K562 (cell line): ENCODE measurements at regions not wholly inside any gene's neighbourhood (a gene's known extent, or its start where the extent isn't known, plus 50 kb on each side); places are given as distances from the start of the nearest gene placed in this dataset.

Experiments used
- ATAC-seq: fragments of 200-7000 bp; cut with Tn5 transposase; 3 replicates; pipeline ENCODE4 v1.9.1; 2020; ENCODE audit warnings: moderate library complexity
- BruUV-seq: library from RNA; stranded (reverse); fragments of 400-500 nt; replicated peaks from 2 replicates; lab custom pipeline; 2021; lab: Mats Ljungman, UMichigan
- CTCF ChIA-PET: fragments of 300-600 bp; formaldehyde crosslinking; extraction: SDS; loops from one replicate; lab custom pipeline; 2021; ENCODE audit warnings: low intra/inter-chr PET ratio; lab: Yijun Ruan, JAX
- POLR2A ChIA-PET: fragments of 300-600, 350-650 bp; sonication (Branson Sonifier 250); formaldehyde crosslinking; extraction: SDS; loops from one replicate; lab custom pipeline; 2021; ENCODE audit warnings: antibody characterized with exemption, inconsistent platforms; lab: Yijun Ruan, JAX
- DNase-seq, 4 experiments: peaks; one replicate each; pipeline versions ENCODE4 v3.0.0 to v3.0.0-alpha.2; 2011 to 2018; ENCODE audit warnings: low spot score in 3 of 4, mixed read lengths in 3 of 4; ENCODE audit errors: extremely low read depth in 1 of 4
- FAIRE-seq: peaks from 2 replicates; lab custom pipeline; 2011; peaks lifted over from hg19 to GRCh38; lab: Jason Lieb, UNC
- H2AFZ ChIP-seq: 2 replicates; pipeline ENCODE4 v1.6.0; 2011; ENCODE audit warnings: low read depth, low read length, control low read depth, inconsistent platforms
- H3K27ac ChIP-seq: fragments of 200-600 bp; 3 replicates; pipeline ENCODE4 v1.8.0; 2011; ENCODE audit warnings: low read depth, mild to moderate bottlenecking, control low read depth, inconsistent platforms, low read length, moderate library complexity, mixed read lengths; ENCODE audit errors: extremely low read depth
- H3K27me3 ChIP-seq, 2 experiments: fragments of 300-600 bp in 1 of 2; 2 replicates in 1 of 2; 3 replicates in 1 of 2; pipeline versions ENCODE4 v1.6.0 to v1.8.0; 2011; ENCODE audit warnings: inconsistent platforms in 2 of 2, low read length in 2 of 2, mild to moderate bottlenecking in 1 of 2, mixed read lengths in 1 of 2, moderate library complexity in 1 of 2; ENCODE audit not compliant: control insufficient read depth in 2 of 2, insufficient read depth in 2 of 2
- H3K36me3 ChIP-seq: fragments of 300-600 bp; 3 replicates; pipeline ENCODE4 v1.8.0; 2011; ENCODE audit warnings: mild to moderate bottlenecking, low read length, inconsistent platforms; ENCODE audit not compliant: control insufficient read depth, insufficient read depth
- H3K4me1 ChIP-seq, 2 experiments: fragments of 200-600 bp in 1 of 2; replicated peaks in 1 of 2; 2 replicates in 1 of 2; 3 replicates in 1 of 2; pipeline versions ENCODE4 v1.5.1 to v1.8.0; 2011; ENCODE audit warnings: inconsistent platforms in 2 of 2, low read length in 2 of 2, mild to moderate bottlenecking in 1 of 2, mixed read lengths in 1 of 2, moderate library complexity in 1 of 2; ENCODE audit not compliant: control insufficient read depth in 2 of 2, insufficient read depth in 2 of 2
- H3K4me2 ChIP-seq: 2 replicates; pipeline ENCODE4 v1.6.1; 2011; ENCODE audit warnings: low read length, control low read depth, inconsistent platforms, mixed read lengths; ENCODE audit not compliant: insufficient read depth
- H3K4me3 ChIP-seq: fragments of 200-600 bp; sonication (generic), shearing (Covaris generic); 2 replicates; pipeline ENCODE4 v1.5.1; 2016; ENCODE audit warnings: control low read depth, inconsistent platforms
- H3K79me2 ChIP-seq: fragments of 200-600 bp; 3 replicates; pipeline ENCODE4 v1.8.0; 2011; ENCODE audit warnings: low read length, inconsistent platforms; ENCODE audit not compliant: control insufficient read depth, insufficient read depth
- H3K9ac ChIP-seq, 2 experiments: 2 replicates each; pipeline versions ENCODE4 v1.6.0 to v1.6.1; 2011; ENCODE audit warnings: low read depth in 2 of 2, low read length in 2 of 2, control low read depth in 1 of 2, inconsistent platforms in 1 of 2, mild to moderate bottlenecking in 1 of 2, mixed read lengths in 1 of 2; ENCODE audit not compliant: insufficient read depth in 1 of 2
- H3K9me1 ChIP-seq: one replicate; pipeline ENCODE4 v1.6.0; 2011; ENCODE audit warnings: inconsistent platforms, mild to moderate bottlenecking, low read length, moderate library complexity; ENCODE audit not compliant: control insufficient read depth, insufficient read depth
- H3K9me3 ChIP-seq: replicated peaks from 2 replicates; pipeline ENCODE4 v1.5.1; 2011; ENCODE audit warnings: low read depth, low read length, inconsistent platforms; ENCODE audit not compliant: control insufficient read depth, insufficient read depth
- H4K20me1 ChIP-seq: replicated peaks from 2 replicates; pipeline ENCODE4 v1.6.1; 2011; ENCODE audit warnings: low read length, inconsistent platforms, mixed read lengths; ENCODE audit not compliant: control insufficient read depth, insufficient read depth
- ASH1L ChIP-seq: fragments of 450-650 bp; IDR thresholded peaks from 2 replicates; pipeline ENCODE4 v1.6.1; 2018; ENCODE audit warnings: borderline replicate concordance, mild to moderate bottlenecking, low read depth; ENCODE audit not compliant: partially characterized antibody
- BMI1 ChIP-seq: fragments of 150-350 bp; IDR thresholded peaks from 2 replicates; pipeline ENCODE4 v1.6.1; 2014; ENCODE audit warnings: low read length
- BRCA1 ChIP-seq, 2 experiments: fragments of 450-650 bp in 1 of 2; sonication (generic) in 1 of 2; formaldehyde crosslinking in 1 of 2; IDR thresholded peaks; 2 replicates each; pipeline versions ENCODE4 v1.5.0 to v1.6.1; 2017 to 2020; ENCODE audit warnings: mild to moderate bottlenecking in 1 of 2, missing genetic modification reagents in 1 of 2
- DDX20 ChIP-seq: fragments of 450-650 bp; IDR thresholded peaks from 2 replicates; pipeline ENCODE4 v1.6.1; 2016; ENCODE audit warnings: missing genetic modification characterization, low read depth, mild to moderate bottlenecking, missing compliant biosample characterization, moderate library complexity
- FOXM1 ChIP-seq, 2 experiments: fragments of 450-650 bp in 1 of 2; sonication (generic) in 1 of 2; formaldehyde crosslinking in 1 of 2; IDR thresholded peaks; 2 replicates each; pipeline versions ENCODE4 v1.6.1 to v1.9.0; 2017 to 2022; ENCODE audit warnings: low read depth in 2 of 2, mild to moderate bottlenecking in 2 of 2, missing genetic modification reagents in 1 of 2, moderate library complexity in 1 of 2
- GATAD2A ChIP-seq: fragments of 450-650 bp; IDR thresholded peaks from 2 replicates; pipeline ENCODE4 v1.6.1; 2017
- PHF21A ChIP-seq: fragments of 450-650 bp; IDR thresholded peaks from 2 replicates; pipeline ENCODE4 v1.6.1; 2017; ENCODE audit warnings: low read depth, borderline replicate concordance
- TAF7 ChIP-seq: fragments of 450-650 bp; IDR thresholded peaks from 2 replicates; pipeline ENCODE4 v1.6.1; 2016; ENCODE audit warnings: missing genetic modification characterization, missing compliant biosample characterization
- ZKSCAN8 ChIP-seq: fragments of 200-800 bp; sonication (Bioruptor generic); IDR thresholded peaks from 2 replicates; pipeline ENCODE4 v1.6.1; 2016; ENCODE audit warnings: missing genetic modification characterization, missing compliant biosample characterization
- WGBS: fragments of 100-300 bp; shearing (Covaris generic); methylation state at CpG from one replicate; pipeline ENCODE4 v1.1.6; 2016; ENCODE audit warnings: low coverage, mixed read lengths; ENCODE audit not compliant: insufficient coverage; ENCODE audit errors: missing lambda C conversion rate; 5-methylcytosine and 5-hydroxymethylcytosine counted together
- in situ Hi-C: fragments of 300-500 bp; cut with MboI; formaldehyde crosslinking; loops from 4 replicates; pipeline ENCODE4 v1.15.0; 2018; ENCODE audit warnings: inconsistent platforms, mixed read lengths
- intact Hi-C: fragments of 100-400 bp; cut with micrococcal nuclease; formaldehyde crosslinking; loops from 2 replicates; pipeline ENCODE4 v1.14.2; 2022
- TF ChIP-seq, protein P1 (sequence below): fragments of 450-650 bp; IDR thresholded peaks from 2 replicates; pipeline ENCODE4 v1.6.1; 2014; ENCODE audit warnings: low read depth, mild to moderate bottlenecking, moderate library complexity, borderline replicate concordance
- TF ChIP-seq, protein P2 (sequence below): fragments of 250-450 bp; sonication (Bioruptor Pico); IDR thresholded peaks from 2 replicates; pipeline ENCODE4 v1.8.0; 2021; ENCODE audit warnings: moderate library complexity, mild to moderate bottlenecking, inconsistent platforms
- TF ChIP-seq, protein P3 (sequence below): fragments of 250-450 bp; sonication (Bioruptor Pico); IDR thresholded peaks from 2 replicates; pipeline ENCODE4 v1.4.0; 2020; ENCODE audit warnings: mild to moderate bottlenecking, moderate library complexity, borderline replicate concordance

DNA sequence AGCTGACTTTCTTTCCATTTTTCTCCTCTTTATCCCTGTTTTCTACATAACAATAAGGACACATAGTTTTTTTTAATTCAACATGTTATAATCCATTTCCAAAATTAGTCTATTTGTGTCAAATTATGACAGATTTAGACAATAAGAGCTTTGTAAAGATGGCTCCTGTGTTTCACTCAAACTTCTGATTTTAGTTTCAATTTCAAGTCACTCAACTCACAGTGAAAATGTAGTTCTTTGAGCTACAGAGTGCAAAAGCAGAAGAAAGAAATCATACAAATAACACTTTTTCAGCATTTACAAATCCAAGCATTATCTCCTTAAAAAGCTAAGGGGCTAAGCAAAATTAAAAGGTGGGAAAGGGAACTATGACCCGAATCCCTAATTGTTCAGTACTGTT is 340.7 kb upstream of the TRIB2 start:
- Histone ChIP-seq H3K9me3 (no peaks in the 10 kb centered on the region), H3K79me2 (no peaks in the 10 kb centered on the region), H2AFZ (no peak overlapping the region), H4K20me1 (no peaks in the 10 kb centered on the region), H3K9ac (no peak overlapping the region), H3K27ac (no peak overlapping the region), H3K9me1 (no peaks in the 10 kb centered on the region), H3K4me1 (no peaks in the 10 kb centered on the region), H3K4me3 (no peak overlapping the region), H3K36me3 (no peaks in the 10 kb centered on the region; the same call in 2 of the 3 replicates), H3K4me2 (no peak overlapping the region), H3K27me3 (no peaks in the 10 kb centered on the region)
- TF ChIP-seq ASH1L: no peak
- TF ChIP-seq PHF21A: no peak
- no peak for TF ChIP-seq BRCA1 (IDR thresholded peaks at IDR 0.05)
- TF ChIP-seq BRCA1 (CRISPR knock-in tag; IDR thresholded peaks at IDR 0.05): no peak
- ATAC-seq: no peak
- DNase-seq: no peak
- CTCF ChIA-PET: no interaction called here
- POLR2A ChIA-PET: interaction anchor here (0.8 to 0.9 kb wide), 2 partner anchors 10 to 16 kb away, joined by 4 read pairs; no protein-coding TSS in a partner anchor
- no peak for FAIRE-seq
- intact Hi-C loops: no loop called here
- 100% methylated on average over 1 of the region's 1 CpG for WGBS
- in situ Hi-C loops: no loop called here
- BruUV-seq: no TSS peak

DNA sequence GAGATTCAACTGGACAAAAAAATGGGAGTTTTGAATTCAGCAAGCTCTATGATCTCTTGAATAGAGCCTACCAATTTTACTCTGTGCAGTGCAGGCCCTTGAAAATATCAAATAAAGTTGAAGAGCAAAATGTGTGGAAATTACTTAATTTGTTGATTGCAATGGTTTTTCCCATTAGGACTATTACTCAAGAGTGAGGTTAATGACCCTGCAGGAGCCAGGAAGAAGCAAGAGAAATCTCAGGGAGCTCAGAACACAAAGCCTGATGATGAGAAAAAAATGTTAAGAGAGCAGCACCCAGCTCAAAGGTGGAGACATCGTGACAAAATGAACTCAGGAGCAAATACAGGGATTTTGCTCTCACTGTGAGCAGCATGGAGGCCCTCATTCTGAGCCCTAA is 337.6 kb upstream of the TRIB2 start:
- ChIA-PET POLR2A (interaction anchor here (1.4 kb wide), 1 partner anchor 12 kb away, joined by 3 read pairs; no protein-coding TSS in a partner anchor), CTCF (no interaction called here)
- DNase-seq (no peak), ATAC-seq (no peak), FAIRE-seq (no peak)
- no peaks in the 10 kb centered on the region for H3K9me1 ChIP-seq
- 63% methylated on average over 1 of the region's 1 CpG for WGBS
- no TSS peak for BruUV-seq
- no peaks in the 10 kb centered on the region; the same call in 2 of the 3 replicates for H3K36me3 ChIP-seq
- no peak overlapping the region for H3K27ac ChIP-seq
- H3K4me2 ChIP-seq: no peak overlapping the region
- no peak overlapping the region for H2AFZ ChIP-seq
- no peaks in the 10 kb centered on the region for H3K27me3 ChIP-seq
- no peak overlapping the region for H3K4me3 ChIP-seq
- H4K20me1 ChIP-seq: no peaks in the 10 kb centered on the region
- H3K79me2 ChIP-seq: no peaks in the 10 kb centered on the region
- no peaks in the 10 kb centered on the region for H3K9me3 ChIP-seq
- intact Hi-C loops (no loop called here), in situ Hi-C loops (no loop called here)
- H3K4me1 ChIP-seq: no peaks in the 10 kb centered on the region
- no peak overlapping the region for H3K9ac ChIP-seq
- no peak for TF ChIP-seq GATAD2A
- TF ChIP-seq, protein P1, sequence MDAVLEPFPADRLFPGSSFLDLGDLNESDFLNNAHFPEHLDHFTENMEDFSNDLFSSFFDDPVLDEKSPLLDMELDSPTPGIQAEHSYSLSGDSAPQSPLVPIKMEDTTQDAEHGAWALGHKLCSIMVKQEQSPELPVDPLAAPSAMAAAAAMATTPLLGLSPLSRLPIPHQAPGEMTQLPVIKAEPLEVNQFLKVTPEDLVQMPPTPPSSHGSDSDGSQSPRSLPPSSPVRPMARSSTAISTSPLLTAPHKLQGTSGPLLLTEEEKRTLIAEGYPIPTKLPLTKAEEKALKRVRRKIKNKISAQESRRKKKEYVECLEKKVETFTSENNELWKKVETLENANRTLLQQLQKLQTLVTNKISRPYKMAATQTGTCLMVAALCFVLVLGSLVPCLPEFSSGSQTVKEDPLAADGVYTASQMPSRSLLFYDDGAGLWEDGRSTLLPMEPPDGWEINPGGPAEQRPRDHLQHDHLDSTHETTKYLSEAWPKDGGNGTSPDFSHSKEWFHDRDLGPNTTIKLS: no peak
- TF ChIP-seq, protein P2, sequence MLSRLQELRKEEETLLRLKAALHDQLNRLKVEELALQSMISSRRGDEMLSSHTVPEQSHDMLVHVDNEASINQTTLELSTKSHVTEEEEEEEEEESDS (CRISPR knock-in tag): no peak
- no peak for TF ChIP-seq FOXM1 (IDR thresholded peaks at IDR 0.05; ENCODE audit: low read depth)
- TF ChIP-seq FOXM1 (CRISPR knock-in tag; IDR thresholded peaks at IDR 0.05; ENCODE audit: low read depth): no peak
- no peak for TF ChIP-seq DDX20
- no peak for TF ChIP-seq TAF7 (tag)
- no peak for TF ChIP-seq ZKSCAN8 (CRISPR knock-in tag)
- TF ChIP-seq BMI1: no peak
- TF ChIP-seq, protein P3, sequence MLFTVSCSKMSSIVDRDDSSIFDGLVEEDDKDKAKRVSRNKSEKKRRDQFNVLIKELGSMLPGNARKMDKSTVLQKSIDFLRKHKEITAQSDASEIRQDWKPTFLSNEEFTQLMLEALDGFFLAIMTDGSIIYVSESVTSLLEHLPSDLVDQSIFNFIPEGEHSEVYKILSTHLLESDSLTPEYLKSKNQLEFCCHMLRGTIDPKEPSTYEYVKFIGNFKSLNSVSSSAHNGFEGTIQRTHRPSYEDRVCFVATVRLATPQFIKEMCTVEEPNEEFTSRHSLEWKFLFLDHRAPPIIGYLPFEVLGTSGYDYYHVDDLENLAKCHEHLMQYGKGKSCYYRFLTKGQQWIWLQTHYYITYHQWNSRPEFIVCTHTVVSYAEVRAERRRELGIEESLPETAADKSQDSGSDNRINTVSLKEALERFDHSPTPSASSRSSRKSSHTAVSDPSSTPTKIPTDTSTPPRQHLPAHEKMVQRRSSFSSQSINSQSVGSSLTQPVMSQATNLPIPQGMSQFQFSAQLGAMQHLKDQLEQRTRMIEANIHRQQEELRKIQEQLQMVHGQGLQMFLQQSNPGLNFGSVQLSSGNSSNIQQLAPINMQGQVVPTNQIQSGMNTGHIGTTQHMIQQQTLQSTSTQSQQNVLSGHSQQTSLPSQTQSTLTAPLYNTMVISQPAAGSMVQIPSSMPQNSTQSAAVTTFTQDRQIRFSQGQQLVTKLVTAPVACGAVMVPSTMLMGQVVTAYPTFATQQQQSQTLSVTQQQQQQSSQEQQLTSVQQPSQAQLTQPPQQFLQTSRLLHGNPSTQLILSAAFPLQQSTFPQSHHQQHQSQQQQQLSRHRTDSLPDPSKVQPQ (CRISPR knock-in tag): no peak
